CD14-positive monocyte (primary cell): ENCODE measurements at regions not wholly inside any gene's neighbourhood (a gene's known extent, or its start where the extent isn't known, plus 50 kb on each side); places are given as distances from the start of the nearest gene placed in this dataset.

Experiments used
- DNase-seq, 3 donors: peaks; one replicate each; pipeline ENCODE4 v3.0.0-alpha.2; 2011 to 2022
- H2AFZ ChIP-seq: 2 replicates; pipeline ENCODE4 v1.6.0; 2012; ENCODE audit warnings: mild to moderate bottlenecking, low read depth, low read length, inconsistent platforms; ENCODE audit not compliant: insufficient read depth, poor library complexity, severe bottlenecking
- H3K27ac ChIP-seq, 2 donors: 1 replicate in 1 of 2; 2 replicates in 1 of 2; pipeline ENCODE4 v1.5.1; 2012 to 2013; ENCODE audit warnings: low read length in 2 of 2, control low read depth in 1 of 2, inconsistent platforms in 1 of 2, low read depth in 1 of 2, mild to moderate bottlenecking in 1 of 2
- H3K27me3 ChIP-seq, 2 donors: one replicate each; pipeline versions ENCODE4 v1.6.0 to v1.6.1; 2011 to 2013; ENCODE audit warnings: low read length in 2 of 2; ENCODE audit not compliant: control insufficient read depth in 2 of 2, insufficient read depth in 2 of 2
- H3K36me3 ChIP-seq, 2 donors: replicated peaks in 1 of 2; 1 replicate in 1 of 2; 2 replicates in 1 of 2; pipeline versions ENCODE4 v1.5.1 to v1.6.1; 2012 to 2013; ENCODE audit warnings: low read length in 2 of 2, control low read depth in 1 of 2, inconsistent platforms in 1 of 2, mild to moderate bottlenecking in 1 of 2; ENCODE audit not compliant: insufficient read depth in 2 of 2, control insufficient read depth in 1 of 2
- H3K4me1 ChIP-seq, 2 donors: 1 replicate in 1 of 2; 2 replicates in 1 of 2; pipeline versions ENCODE4 v1.5.1 to v1.6.1; 2012 to 2013; ENCODE audit warnings: low read length in 2 of 2, control low read depth in 1 of 2, inconsistent platforms in 1 of 2, mild to moderate bottlenecking in 1 of 2, moderate library complexity in 1 of 2; ENCODE audit not compliant: insufficient read depth in 2 of 2, control insufficient read depth in 1 of 2
- H3K4me2 ChIP-seq: replicated peaks from 2 replicates; pipeline ENCODE3; 2012; ENCODE audit warnings: low read length, moderate library complexity, mild to moderate bottlenecking; ENCODE audit not compliant: poor library complexity, severe bottlenecking; ENCODE audit errors: extremely low read depth
- H3K4me3 ChIP-seq, 3 experiments: fragments of 200-600 bp in 1 of 3; sonication (generic) in 1 of 3; replicated peaks in 1 of 3; 1 replicate in 2 of 3; 2 replicates in 1 of 3; pipeline ENCODE4 v1.5.1; 2011 to 2013; ENCODE audit warnings: low read length in 3 of 3, mild to moderate bottlenecking in 3 of 3, control low read depth in 2 of 3, low read depth in 2 of 3, inconsistent platforms in 1 of 3, moderate library complexity in 1 of 3
- H3K79me2 ChIP-seq: 2 replicates; pipeline ENCODE4 v1.6.0; 2012; ENCODE audit warnings: mild to moderate bottlenecking, control low read depth, inconsistent platforms, low read length, moderate library complexity; ENCODE audit not compliant: insufficient read depth
- H3K9ac ChIP-seq: 2 replicates; pipeline ENCODE4 v1.6.0; 2017; ENCODE audit warnings: low read length, mild to moderate bottlenecking; ENCODE audit not compliant: insufficient read depth, poor library complexity, severe bottlenecking
- H3K9me3 ChIP-seq, 2 donors: replicated peaks in 1 of 2; 1 replicate in 1 of 2; 2 replicates in 1 of 2; pipeline versions ENCODE4 v1.5.1 to v1.6.1; 2012 to 2013; ENCODE audit warnings: low read length in 2 of 2, control low read depth in 1 of 2; ENCODE audit not compliant: control insufficient read depth in 1 of 2, insufficient read depth in 1 of 2
- H4K20me1 ChIP-seq: 2 replicates; pipeline ENCODE4 v1.6.0; 2012; ENCODE audit warnings: mild to moderate bottlenecking, low read length, control low read depth, moderate library complexity; ENCODE audit not compliant: insufficient read depth
- H3K27ac Mint-ChIP-seq, 7 donors: one replicate each; pipeline ENCODE4 v1.8.0; 2020; ENCODE audit warnings: mild to moderate bottlenecking in 7 of 7, mixed read lengths in 7 of 7, moderate library complexity in 6 of 7, inconsistent platforms in 2 of 7
- H3K27me3 Mint-ChIP-seq, 3 donors: one replicate each; pipeline ENCODE4 v1.8.0; 2021 to 2022; ENCODE audit warnings: low read depth in 3 of 3, mild to moderate bottlenecking in 3 of 3, mixed read lengths in 3 of 3, moderate library complexity in 3 of 3, inconsistent platforms in 1 of 3
- H3K36me3 Mint-ChIP-seq, 2 donors: one replicate each; pipeline ENCODE4 v1.8.0; 2020; ENCODE audit warnings: mixed read lengths in 2 of 2, inconsistent platforms in 1 of 2, mild to moderate bottlenecking in 1 of 2
- H3K4me1 Mint-ChIP-seq: one replicate; pipeline ENCODE4 v1.8.0; 2020; ENCODE audit warnings: mild to moderate bottlenecking, mixed read lengths
- H3K4me3 Mint-ChIP-seq, 2 donors: one replicate each; pipeline ENCODE4 v1.8.0; 2020; ENCODE audit warnings: mild to moderate bottlenecking in 2 of 2, mixed read lengths in 2 of 2, moderate library complexity in 1 of 2
- H3K9me3 Mint-ChIP-seq, 7 donors: one replicate each; pipeline ENCODE4 v1.8.0; 2020 to 2022; ENCODE audit warnings: mixed read lengths in 7 of 7, mild to moderate bottlenecking in 6 of 7, moderate library complexity in 6 of 7, inconsistent platforms in 2 of 7
- CTCF ChIP-seq: fragments of 200-600 bp; IDR thresholded peaks from one replicate; pipeline ENCODE4 v1.8.0; 2022; ENCODE audit warnings: antibody characterized with exemption, mild to moderate bottlenecking
- WGBS: methylation state at CpG from one replicate; pipeline ENCODE4 v1.1.5; 2013; ENCODE audit warnings: missing lambda C conversion rate; ENCODE audit not compliant: insufficient coverage; 5-methylcytosine and 5-hydroxymethylcytosine counted together
- intact Hi-C, 2 donors: fragments of 100-400 bp; cut with micrococcal nuclease; formaldehyde crosslinking; loops; one replicate each; pipeline versions ENCODE4 v1.15.0 to v1.15.1; 2023

DNA sequence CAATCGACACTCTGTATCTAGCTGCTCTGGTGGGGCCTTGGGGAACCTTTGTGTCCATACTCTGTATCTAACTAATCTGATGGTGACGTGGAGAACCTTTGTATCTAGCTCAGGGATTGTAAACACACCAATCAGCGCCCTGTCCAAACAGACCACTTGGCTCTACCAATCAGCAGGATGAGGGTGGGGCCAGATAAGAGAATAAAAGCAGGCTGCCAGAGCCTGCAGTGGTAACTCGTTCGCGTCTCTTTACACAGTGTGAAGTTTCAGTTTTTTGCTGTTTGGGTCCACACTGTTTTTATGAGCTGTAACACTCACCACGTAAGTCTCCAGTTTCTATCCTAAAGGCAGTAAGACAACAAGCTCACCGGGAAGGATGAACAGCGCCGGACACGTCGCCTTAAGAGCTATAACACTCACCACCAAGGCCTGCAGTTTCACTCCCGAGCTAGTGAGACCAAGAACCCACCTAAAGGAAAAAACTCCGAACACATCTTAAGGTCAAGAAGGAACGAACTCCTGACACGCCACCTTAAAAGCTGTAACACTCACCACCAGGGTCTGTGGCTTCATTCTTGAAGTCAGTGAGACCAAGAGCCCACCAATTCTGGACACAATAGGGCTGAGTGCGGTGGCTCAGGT lies 64.6 kb downstream of the KPNA2 start:
- WGBS = over 99% methylated on average over 12 of the region's 17 CpGs
- H3K36me3 ChIP-seq = no peaks in the 10 kb centered on the region

More for the DNA sequence above, 64.6 kb downstream of the KPNA2 start:
- Histone ChIP-seq H4K20me1 (no peaks in the 10 kb centered on the region), H3K9me3 (no peaks in the 10 kb centered on the region), H3K4me2 (no peak overlapping the region), H3K79me2 (peaks cover 33% of the 10 kb centered on the region), H3K27me3 (no peaks in the 10 kb centered on the region), H3K4me3 (no peak overlapping the region), H2AFZ (peak overlapping the region; percentile 37), H3K9ac (no peak overlapping the region), H3K27ac (no peak overlapping the region), H3K4me1 (peaks cover 13 to 25% of the 10 kb centered on the region in 2 donors)
- TF ChIP-seq CTCF = no peak
- H3K9me3 Mint-ChIP-seq = peaks cover 0 to 8% (median 2%) of the 10 kb centered on the region in 7 donors
- intact Hi-C loops = loop anchor here in 1 of 2 donors (10.0 kb wide), 1 partner anchor 65 kb away; the partner anchor contains the start of gene KPNA2
- peak overlapping the region in 2 of 7 donors; percentile 32 to 64 for H3K27ac Mint-ChIP-seq
- no peak for DNase-seq
- peak overlapping the region in 1 of 2 donors; percentile 97 for H3K4me3 Mint-ChIP-seq
- H3K36me3 Mint-ChIP-seq = peaks cover 2 to 3% of the 10 kb centered on the region in 2 donors
- H3K4me1 Mint-ChIP-seq = peaks cover 25% of the 10 kb centered on the region
- H3K27me3 Mint-ChIP-seq = peaks cover 0 to 4% (median 0%) of the 10 kb centered on the region in 3 donors
